Thymus (tissue), 11 donors: ENCODE measurements at regions not wholly inside any gene's neighbourhood (a gene's known extent, or its start where the extent isn't known, plus 50 kb on each side); places are given as distances from the start of the nearest gene placed in this dataset.

Experiments used
- DNase-seq, 9 donors: peaks; one replicate each; pipeline ENCODE4 v3.0.0-alpha.2; 2013; ENCODE audit warnings: low spot score in 9 of 9, low read depth in 6 of 9, missing footprints in 1 of 9
- H3K27ac ChIP-seq, 2 donors: one replicate each; pipeline ENCODE4 v1.5.1; 2013; ENCODE audit warnings: control low read depth in 1 of 2, low read depth in 1 of 2, low read length in 1 of 2, mild to moderate bottlenecking in 1 of 2, moderate library complexity in 1 of 2
- H3K27me3 ChIP-seq, 2 donors: one replicate each; pipeline ENCODE4 v1.5.1; 2013; ENCODE audit warnings: low read length in 1 of 2; ENCODE audit not compliant: control insufficient read depth in 2 of 2, insufficient read depth in 1 of 2
- H3K36me3 ChIP-seq, 2 donors: one replicate each; pipeline ENCODE4 v1.5.1; 2013; ENCODE audit warnings: low read length in 1 of 2, mild to moderate bottlenecking in 1 of 2, moderate library complexity in 1 of 2; ENCODE audit not compliant: control insufficient read depth in 2 of 2, insufficient read depth in 2 of 2
- H3K4me1 ChIP-seq, 2 donors: one replicate each; pipeline ENCODE4 v1.5.1; 2013; ENCODE audit warnings: low read length in 2 of 2; ENCODE audit not compliant: control insufficient read depth in 2 of 2, insufficient read depth in 2 of 2
- H3K4me3 ChIP-seq, 2 donors: one replicate each; pipeline ENCODE4 v1.5.1; 2013; ENCODE audit warnings: low read length in 2 of 2, control low read depth in 1 of 2, mild to moderate bottlenecking in 1 of 2
- H3K9me3 ChIP-seq, 2 donors: one replicate each; pipeline ENCODE4 v1.5.1; 2013; ENCODE audit warnings: low read length in 1 of 2, mild to moderate bottlenecking in 1 of 2; ENCODE audit not compliant: control insufficient read depth in 2 of 2, insufficient read depth in 1 of 2
- WGBS: extraction: QIAGEN DNeasy Blood & Tissue Kit; methylation state at CpG from one replicate; pipeline ENCODE4 v1.1.7; 2013; 5-methylcytosine and 5-hydroxymethylcytosine counted together
- donor health status: healthy.

GRCh38 chr7:46150202-46150601 lies 229.1 kb upstream of the IGFBP3 start:
- Histone ChIP-seq H3K27ac (no peak overlapping the region), H3K4me3 (no peak overlapping the region), H3K27me3 (no peaks in the 10 kb centered on the region), H3K9me3 (no peaks in the 10 kb centered on the region), H3K36me3 (no peaks in the 10 kb centered on the region), H3K4me1 (peaks cover 0 to 3% of the 10 kb centered on the region in 2 donors)
- 94% methylated on average over 1 of the region's 1 CpG for WGBS
- DNase-seq, result no peak

- Histone ChIP-seq H3K27ac (no peak overlapping the region), H3K36me3 (no peaks in the 10 kb centered on the region), H3K4me3 (no peak overlapping the region), H3K4me1 (peaks cover 0 to 2% of the 10 kb centered on the region in 2 donors), H3K9me3 (no peaks in the 10 kb centered on the region), H3K27me3 (no peaks in the 10 kb centered on the region)
- WGBS, result 97% methylated on average over 2 of the region's 2 CpGs
- DNase-seq, result no peak
Measured at GRCh38 chr7:46147871-46148270, 226.8 kb upstream of the IGFBP3 start.

GRCh38 chr7:46146454-46147255 lies 225.6 kb upstream of the IGFBP3 start:
- WGBS, result 84% methylated on average over 11 of the region's 11 CpGs
- Histone ChIP-seq H3K27ac (no peak overlapping the region), H3K27me3 (no peaks in the 10 kb centered on the region), H3K4me1 (no peaks in the 10 kb centered on the region), H3K9me3 (no peaks in the 10 kb centered on the region), H3K4me3 (no peak overlapping the region), H3K36me3 (no peaks in the 10 kb centered on the region)
- DNase-seq, result no peak

- Histone ChIP-seq H3K4me1 (no peaks in the 10 kb centered on the region), H3K9me3 (no peaks in the 10 kb centered on the region), H3K27me3 (no peaks in the 10 kb centered on the region), H3K27ac (no peak overlapping the region), H3K36me3 (no peaks in the 10 kb centered on the region), H3K4me3 (no peak overlapping the region)
- DNase-seq, result no peak
- WGBS, result 69% methylated on average over 2 of the region's 2 CpGs
Measured at GRCh38 chr7:46145412-46145811, 224.3 kb upstream of the IGFBP3 start.

- Histone ChIP-seq H3K4me3 (no peak overlapping the region), H3K9me3 (no peaks in the 10 kb centered on the region), H3K27ac (no peak overlapping the region), H3K27me3 (no peaks in the 10 kb centered on the region), H3K4me1 (no peaks in the 10 kb centered on the region), H3K36me3 (no peaks in the 10 kb centered on the region)
- 88% methylated on average over 4 of the region's 4 CpGs for WGBS
- no peak for DNase-seq
Measured at GRCh38 chr7:46143949-46144917, 223.2 kb upstream of the IGFBP3 start.

DNA sequence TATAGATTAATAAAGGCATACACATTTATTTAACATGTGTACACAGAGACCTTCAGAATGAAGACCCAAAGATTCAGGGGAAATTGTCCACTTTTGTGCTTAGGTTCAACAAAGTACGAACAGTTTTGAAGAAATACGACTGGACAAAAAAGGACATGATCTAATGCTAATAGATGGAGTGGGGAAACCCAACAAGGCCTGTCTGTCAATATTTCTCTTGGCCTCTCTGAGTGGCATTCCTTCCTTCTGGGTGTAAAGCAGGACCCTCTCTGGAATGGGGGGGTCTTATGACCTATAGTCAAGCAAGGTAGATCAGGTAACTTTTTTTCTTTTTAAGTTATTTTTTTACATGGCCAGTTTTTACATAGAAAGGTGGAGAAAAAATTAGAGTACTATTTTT lies 222.3 kb upstream of the IGFBP3 start:
- WGBS, result 97% methylated on average over 2 of the region's 2 CpGs
- Histone ChIP-seq H3K4me3 (no peak overlapping the region), H3K4me1 (no peaks in the 10 kb centered on the region), H3K9me3 (no peaks in the 10 kb centered on the region), H3K27ac (no peak overlapping the region), H3K36me3 (no peaks in the 10 kb centered on the region), H3K27me3 (no peaks in the 10 kb centered on the region)
- DNase-seq, result no peak

DNA sequence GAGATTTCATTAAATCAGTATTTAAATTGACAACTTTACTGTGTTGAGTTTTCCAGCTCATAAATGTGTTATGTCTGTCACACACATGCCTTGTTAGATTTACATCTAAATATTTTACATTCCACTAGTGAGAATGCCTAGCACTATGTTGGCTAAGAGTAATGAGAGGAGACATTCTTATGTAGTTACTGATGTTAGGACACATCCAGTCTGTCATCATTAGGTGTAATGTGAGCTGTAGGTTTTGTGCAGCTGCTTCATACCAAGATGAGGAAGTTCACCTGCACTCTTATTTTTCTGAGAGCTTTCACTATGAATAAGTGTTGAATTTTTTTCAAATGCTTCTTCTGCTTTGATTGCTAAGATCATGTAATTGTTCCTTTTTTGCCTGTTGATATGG lies 218.0 kb upstream of the IGFBP3 start:
- Histone ChIP-seq H3K9me3 (no peaks in the 10 kb centered on the region), H3K4me1 (no peaks in the 10 kb centered on the region), H3K4me3 (no peak overlapping the region), H3K27ac (no peak overlapping the region), H3K36me3 (no peaks in the 10 kb centered on the region), H3K27me3 (no peaks in the 10 kb centered on the region)
- no peak for DNase-seq

GRCh38 chr7:46137725-46138124 lies 216.7 kb upstream of the IGFBP3 start:
- Histone ChIP-seq H3K9me3 (no peaks in the 10 kb centered on the region), H3K27me3 (no peaks in the 10 kb centered on the region), H3K27ac (no peak overlapping the region), H3K4me3 (no peak overlapping the region), H3K4me1 (no peaks in the 10 kb centered on the region), H3K36me3 (no peaks in the 10 kb centered on the region)
- no peak for DNase-seq
- 90% methylated on average over 3 of the region's 3 CpGs for WGBS

DNA sequence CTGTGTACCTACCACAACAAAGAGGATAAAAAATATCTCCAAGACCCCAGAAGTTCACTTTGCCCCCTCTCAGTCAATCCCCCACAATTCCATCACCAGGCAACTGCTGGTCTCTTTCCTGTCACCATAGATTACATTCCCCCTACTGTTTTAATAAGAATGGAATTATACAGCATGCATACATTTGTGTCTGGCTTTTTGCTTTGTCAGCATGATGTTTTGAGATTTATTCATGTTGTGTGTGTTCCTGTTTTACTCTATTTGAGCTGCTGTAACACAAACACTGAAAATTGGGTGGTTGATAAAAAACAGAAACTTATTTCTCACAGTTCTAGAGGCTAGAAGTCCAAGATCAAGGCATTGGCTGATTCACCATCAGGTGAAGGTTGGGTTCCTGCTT lies 214.5 kb upstream of the IGFBP3 start:
- H3K27me3 ChIP-seq, result no peaks in the 10 kb centered on the region
- no peaks in the 10 kb centered on the region for H3K9me3 ChIP-seq
- no peak for DNase-seq
- no peak overlapping the region for H3K27ac ChIP-seq
- H3K4me3 ChIP-seq, result no peak overlapping the region
- no peaks in the 10 kb centered on the region for H3K4me1 ChIP-seq
- no peaks in the 10 kb centered on the region for H3K36me3 ChIP-seq
